Testis (tissue), 2 donors: ENCODE measurements at regions not wholly inside any gene's neighbourhood (a gene's known extent, or its start where the extent isn't known, plus 50 kb on each side); places are given as distances from the start of the nearest gene placed in this dataset.

ENCODE experiments used
- POLR2A ChIP-seq: fragments of 450-650 bp; IDR thresholded peaks from one replicate; pipeline ENCODE4 v1.6.1; 2017; ENCODE audit warnings: antibody characterized with exemption, mild to moderate bottlenecking, moderate library complexity
- TF ChIP-seq, protein P1 (sequence below), 3 experiments: fragments of 450-650 bp in 2 of 3; fragments of 200-600 bp in 1 of 3; sonication (generic) in 1 of 3; IDR thresholded peaks; one replicate each; pipeline ENCODE4 v1.5.1; 2016 to 2019; ENCODE audit warnings: antibody characterized with exemption in 3 of 3, mild to moderate bottlenecking in 2 of 3, moderate library complexity in 1 of 3

DNA sequence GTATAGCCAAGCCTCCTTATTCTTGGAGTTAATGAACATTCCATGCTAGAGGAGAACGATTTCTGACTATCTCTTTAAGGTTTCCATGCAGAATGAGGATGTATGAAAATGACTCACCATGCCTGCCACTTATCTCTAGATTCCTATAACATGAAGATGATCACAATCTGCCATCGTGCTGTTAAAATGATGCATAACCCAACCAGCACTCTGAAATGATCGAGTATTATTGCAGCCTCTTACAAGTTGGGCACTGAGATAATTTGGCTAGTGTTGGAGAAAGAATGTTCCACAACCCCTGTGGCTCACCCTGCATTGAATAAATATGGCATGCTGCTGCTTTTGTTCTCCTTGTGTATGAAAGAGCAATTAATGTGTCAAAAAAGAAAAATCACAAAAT is 1143.6 kb upstream of the WWC1 start:
- TF ChIP-seq, protein P1, sequence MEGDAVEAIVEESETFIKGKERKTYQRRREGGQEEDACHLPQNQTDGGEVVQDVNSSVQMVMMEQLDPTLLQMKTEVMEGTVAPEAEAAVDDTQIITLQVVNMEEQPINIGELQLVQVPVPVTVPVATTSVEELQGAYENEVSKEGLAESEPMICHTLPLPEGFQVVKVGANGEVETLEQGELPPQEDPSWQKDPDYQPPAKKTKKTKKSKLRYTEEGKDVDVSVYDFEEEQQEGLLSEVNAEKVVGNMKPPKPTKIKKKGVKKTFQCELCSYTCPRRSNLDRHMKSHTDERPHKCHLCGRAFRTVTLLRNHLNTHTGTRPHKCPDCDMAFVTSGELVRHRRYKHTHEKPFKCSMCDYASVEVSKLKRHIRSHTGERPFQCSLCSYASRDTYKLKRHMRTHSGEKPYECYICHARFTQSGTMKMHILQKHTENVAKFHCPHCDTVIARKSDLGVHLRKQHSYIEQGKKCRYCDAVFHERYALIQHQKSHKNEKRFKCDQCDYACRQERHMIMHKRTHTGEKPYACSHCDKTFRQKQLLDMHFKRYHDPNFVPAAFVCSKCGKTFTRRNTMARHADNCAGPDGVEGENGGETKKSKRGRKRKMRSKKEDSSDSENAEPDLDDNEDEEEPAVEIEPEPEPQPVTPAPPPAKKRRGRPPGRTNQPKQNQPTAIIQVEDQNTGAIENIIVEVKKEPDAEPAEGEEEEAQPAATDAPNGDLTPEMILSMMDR (IDR thresholded peaks at IDR 0.05), result no peak
- TF ChIP-seq POLR2A, result no peak
